Astrocyte (in vitro differentiated cells and primary cell): ENCODE measurements at regions not wholly inside any gene's neighbourhood (a gene's known extent, or its start where the extent isn't known, plus 50 kb on each side); places are given as distances from the start of the nearest gene placed in this dataset.

Experiments used
- EZH2 ChIP-seq: IDR thresholded peaks from 2 replicates; pipeline ENCODE4 v1.6.1; 2012; ENCODE audit warnings: mild to moderate bottlenecking, low read length, inconsistent platforms; ENCODE audit not compliant: insufficient read depth
- TF ChIP-seq, protein P1 (sequence below): IDR thresholded peaks from 2 replicates; pipeline ENCODE4 v1.5.1; 2011; ENCODE audit warnings: low read depth, mild to moderate bottlenecking, inconsistent platforms, low read length, moderate library complexity; ENCODE audit not compliant: insufficient read depth

- TF ChIP-seq, protein P1, sequence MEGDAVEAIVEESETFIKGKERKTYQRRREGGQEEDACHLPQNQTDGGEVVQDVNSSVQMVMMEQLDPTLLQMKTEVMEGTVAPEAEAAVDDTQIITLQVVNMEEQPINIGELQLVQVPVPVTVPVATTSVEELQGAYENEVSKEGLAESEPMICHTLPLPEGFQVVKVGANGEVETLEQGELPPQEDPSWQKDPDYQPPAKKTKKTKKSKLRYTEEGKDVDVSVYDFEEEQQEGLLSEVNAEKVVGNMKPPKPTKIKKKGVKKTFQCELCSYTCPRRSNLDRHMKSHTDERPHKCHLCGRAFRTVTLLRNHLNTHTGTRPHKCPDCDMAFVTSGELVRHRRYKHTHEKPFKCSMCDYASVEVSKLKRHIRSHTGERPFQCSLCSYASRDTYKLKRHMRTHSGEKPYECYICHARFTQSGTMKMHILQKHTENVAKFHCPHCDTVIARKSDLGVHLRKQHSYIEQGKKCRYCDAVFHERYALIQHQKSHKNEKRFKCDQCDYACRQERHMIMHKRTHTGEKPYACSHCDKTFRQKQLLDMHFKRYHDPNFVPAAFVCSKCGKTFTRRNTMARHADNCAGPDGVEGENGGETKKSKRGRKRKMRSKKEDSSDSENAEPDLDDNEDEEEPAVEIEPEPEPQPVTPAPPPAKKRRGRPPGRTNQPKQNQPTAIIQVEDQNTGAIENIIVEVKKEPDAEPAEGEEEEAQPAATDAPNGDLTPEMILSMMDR: no peak
- TF ChIP-seq EZH2: no peak
Measured at GRCh38 chr7:142327628-142328405, 70.0 kb upstream of the PRSS58 start.
